GM19193 (cell line): ENCODE measurements at regions not wholly inside any gene's neighbourhood (a gene's known extent, or its start where the extent isn't known, plus 50 kb on each side); places are given as distances from the start of the nearest gene placed in this dataset.

ENCODE experiments used
- POLR2A ChIP-seq: IDR thresholded peaks from 4 replicates; pipeline ENCODE4 v1.6.1; 2011; ENCODE audit not compliant: insufficient read depth, insufficient read length; ENCODE audit errors: extremely low read depth

- TF ChIP-seq POLR2A = no peak
These were observed 180.5 kb downstream of the TRIM27 start for GRCh38 chr6:28743271-28743789.

- TF ChIP-seq POLR2A = no peak
These were observed 176.6 kb downstream of the TRIM27 start for GRCh38 chr6:28747083-28747630.

- TF ChIP-seq POLR2A = no peak
These were observed 176.1 kb downstream of the TRIM27 start for GRCh38 chr6:28747631-28748157.

GRCh38 chr6:28748192-28748591, 175.6 kb downstream of the TRIM27 start:
- TF ChIP-seq POLR2A = no peak

- TF ChIP-seq POLR2A = no peak
These were observed 172.8 kb downstream of the TRIM27 start for GRCh38 chr6:28750926-28751458.

- no peak for TF ChIP-seq POLR2A
These were observed 172.3 kb downstream of the TRIM27 start for GRCh38 chr6:28751514-28751913.

- TF ChIP-seq POLR2A = no peak
These were observed 171.8 kb downstream of the TRIM27 start for GRCh38 chr6:28751963-28752350.

GRCh38 chr6:28757429-28758045, 166.2 kb downstream of the TRIM27 start:
- no peak for TF ChIP-seq POLR2A

- no peak for TF ChIP-seq POLR2A
These were observed 165.6 kb downstream of the TRIM27 start for GRCh38 chr6:28758046-28758817.

GRCh38 chr6:28758818-28759235, 165.0 kb downstream of the TRIM27 start:
- TF ChIP-seq POLR2A = no peak

- no peak for TF ChIP-seq POLR2A
These were observed 159.6 kb downstream of the TRIM27 start for GRCh38 chr6:28764014-28764723.

- TF ChIP-seq POLR2A = no peak
These were observed 159.0 kb downstream of the TRIM27 start for GRCh38 chr6:28764761-28765282.

- no peak for TF ChIP-seq POLR2A
These were observed 157.8 kb downstream of the TRIM27 start for GRCh38 chr6:28765978-28766351.

GRCh38 chr6:28766426-28766825, 157.4 kb downstream of the TRIM27 start:
- TF ChIP-seq POLR2A = no peak
